PFSK-1 (cell line): ENCODE measurements at regions not wholly inside any gene's neighbourhood (a gene's known extent, or its start where the extent isn't known, plus 50 kb on each side); places are given as distances from the start of the nearest gene placed in this dataset.

ENCODE experiments used
- FOXP2 ChIP-seq: optimal IDR thresholded peaks from 2 replicates; pipeline ENCODE3; 2011; ENCODE audit warnings: borderline replicate concordance, control low read depth, inconsistent platforms; ENCODE audit not compliant: insufficient read depth; ENCODE audit errors: extremely low read length, extremely low read depth
- POLR2AphosphoS5 ChIP-seq: IDR thresholded peaks from 2 replicates; pipeline ENCODE4 v1.6.1; 2012; ENCODE audit warnings: low read depth, mild to moderate bottlenecking, control low read depth, low read length, moderate library complexity

DNA sequence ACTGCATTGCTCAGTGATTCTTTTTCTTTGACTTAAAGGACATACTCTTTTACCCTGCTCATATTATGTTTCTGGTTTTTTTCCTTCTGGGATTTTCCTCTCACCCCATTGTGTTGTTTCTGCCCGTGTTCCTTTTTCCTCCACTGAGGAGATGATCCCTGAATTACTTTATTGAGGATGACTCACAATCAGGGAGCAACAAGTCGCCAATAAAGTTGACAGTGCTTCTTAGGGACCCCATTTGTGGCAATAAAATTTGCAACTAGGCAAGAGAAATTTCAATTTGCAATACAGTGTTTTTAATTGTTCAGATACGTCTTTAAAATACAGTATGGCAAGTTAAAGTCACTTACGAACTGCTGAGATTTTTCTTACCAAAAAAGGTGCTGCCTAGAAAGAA is 217.9 kb downstream of the SOX4 start:
- TF ChIP-seq POLR2AphosphoS5 (no peak), FOXP2 (no peak)
